ENCODE measurements at regions not wholly inside any gene's neighbourhood (a gene's known extent, or its start where the extent isn't known, plus 50 kb on each side); places are given as distances from the start of the nearest gene placed in this dataset.

DNA sequence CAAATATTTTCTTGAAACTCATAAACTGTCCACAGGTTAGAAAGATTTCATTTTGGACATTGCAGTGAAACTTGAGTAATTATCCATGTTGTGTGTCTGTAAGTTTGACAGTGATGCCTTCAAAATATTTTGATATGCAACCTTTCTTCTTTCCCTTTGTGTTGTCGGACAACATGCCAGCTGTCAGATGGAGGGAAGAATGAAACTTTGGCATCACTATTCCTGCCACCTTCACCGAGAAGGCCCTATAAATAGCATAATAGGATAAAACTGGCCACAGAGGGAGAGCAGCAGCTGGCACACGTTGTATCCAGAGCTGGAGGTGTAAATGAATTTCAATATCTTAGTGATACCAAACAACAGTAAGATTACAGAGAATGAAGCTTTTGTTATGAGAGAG, 436.7 kb upstream of the CFAP20DC start:
- Mint-ChIP-seq H3K4me1 (peaks cover 5% of the 10 kb centered on the region), H3K27ac (no peak overlapping the region), H3K36me3 (ENCODE audit: low read depth) (no peaks in the 10 kb centered on the region), H3K9me3 (no peaks in the 10 kb centered on the region), H3K27me3 (ENCODE audit: low read depth) (peaks cover 11% of the 10 kb centered on the region), H3K4me3 (no peak overlapping the region)
- TF ChIP-seq CTCF (IDR thresholded peaks at IDR 0.05; ENCODE audit: unreplicated experiment in 3 of 3), result no peak

DNA sequence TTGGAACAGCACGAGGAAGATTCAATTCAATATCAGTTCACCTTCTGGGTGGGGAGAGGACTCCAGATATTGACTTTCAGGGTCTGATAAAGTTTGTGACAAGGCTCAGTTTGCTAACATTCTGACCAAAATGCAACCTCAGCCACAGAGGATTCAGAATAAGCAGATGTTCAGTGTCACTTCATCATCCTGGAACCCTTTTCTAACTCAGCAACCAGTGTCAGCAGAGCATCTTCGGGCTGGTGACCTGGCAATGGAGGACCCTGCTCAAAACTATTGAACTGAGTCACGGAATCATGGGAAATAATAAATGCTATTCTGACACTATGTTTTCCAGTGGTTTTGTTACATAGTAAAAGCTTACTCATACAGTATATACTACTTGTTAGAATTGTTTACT, 433.4 kb upstream of the CFAP20DC start:
- H3K9me3 Mint-ChIP-seq, result no peaks in the 10 kb centered on the region
- H3K27ac Mint-ChIP-seq, result no peak overlapping the region
- no peak for TF ChIP-seq CTCF (IDR thresholded peaks at IDR 0.05; ENCODE audit: unreplicated experiment in 3 of 3)
- no peak overlapping the region for H3K4me3 Mint-ChIP-seq
- H3K27me3 Mint-ChIP-seq (ENCODE audit: low read depth), result peaks cover 8% of the 10 kb centered on the region
- no peaks in the 10 kb centered on the region for H3K36me3 Mint-ChIP-seq (ENCODE audit: low read depth)
- peaks cover 10% of the 10 kb centered on the region for H3K4me1 Mint-ChIP-seq

GRCh38 chr3:59482684-59483083, 432.9 kb upstream of the CFAP20DC start:
- Mint-ChIP-seq H3K9me3 (no peaks in the 10 kb centered on the region), H3K4me3 (no peak overlapping the region)
- TF ChIP-seq CTCF (IDR thresholded peaks at IDR 0.05; ENCODE audit: unreplicated experiment in 3 of 3), result no peak

DNA sequence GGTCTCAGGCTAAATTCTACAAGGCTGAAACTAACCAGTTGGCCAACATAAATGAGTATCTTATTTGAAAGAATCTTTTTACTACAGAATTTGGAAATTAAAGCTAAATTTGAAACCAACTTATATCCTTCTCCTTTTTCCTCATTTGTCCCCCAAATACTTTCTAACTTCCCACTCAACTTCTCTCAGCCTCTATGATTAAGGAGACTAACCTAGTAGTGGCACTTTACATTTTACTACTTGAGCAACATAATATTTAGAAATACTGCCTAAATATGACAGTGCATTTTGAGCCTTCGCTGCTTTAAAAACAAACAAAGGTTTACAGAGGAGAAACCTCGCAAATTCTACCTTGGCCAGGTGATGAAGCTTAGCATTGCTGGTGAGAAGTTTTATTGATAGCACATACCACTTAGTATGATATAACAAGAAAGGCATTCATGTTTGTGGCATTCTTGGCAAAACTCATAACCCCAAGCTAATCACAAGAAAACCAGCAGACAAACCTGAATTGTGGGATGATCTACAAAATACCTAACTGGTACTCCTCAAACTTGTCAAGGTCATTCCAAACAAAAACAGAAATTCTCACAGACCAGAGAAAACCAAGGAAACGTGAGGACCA, 432.1 kb upstream of the CFAP20DC start:
- Mint-ChIP-seq H3K36me3 (ENCODE audit: low read depth) (no peaks in the 10 kb centered on the region), H3K27me3 (ENCODE audit: low read depth) (peaks cover 8% of the 10 kb centered on the region), H3K9me3 (peaks cover 3% of the 10 kb centered on the region), H3K27ac (no peak overlapping the region), H3K4me3 (no peak overlapping the region), H3K4me1 (peaks cover 10% of the 10 kb centered on the region)
- TF ChIP-seq CTCF (IDR thresholded peaks at IDR 0.05; ENCODE audit: unreplicated experiment in 3 of 3), result no peak

More at GRCh38 chr3:59482684-59483083, 432.9 kb upstream of the CFAP20DC start:
- Mint-ChIP-seq H3K27ac (no peak overlapping the region), H3K27me3 (ENCODE audit: low read depth) (peaks cover 8% of the 10 kb centered on the region), H3K36me3 (ENCODE audit: low read depth) (no peaks in the 10 kb centered on the region), H3K4me1 (peaks cover 10% of the 10 kb centered on the region)

DNA sequence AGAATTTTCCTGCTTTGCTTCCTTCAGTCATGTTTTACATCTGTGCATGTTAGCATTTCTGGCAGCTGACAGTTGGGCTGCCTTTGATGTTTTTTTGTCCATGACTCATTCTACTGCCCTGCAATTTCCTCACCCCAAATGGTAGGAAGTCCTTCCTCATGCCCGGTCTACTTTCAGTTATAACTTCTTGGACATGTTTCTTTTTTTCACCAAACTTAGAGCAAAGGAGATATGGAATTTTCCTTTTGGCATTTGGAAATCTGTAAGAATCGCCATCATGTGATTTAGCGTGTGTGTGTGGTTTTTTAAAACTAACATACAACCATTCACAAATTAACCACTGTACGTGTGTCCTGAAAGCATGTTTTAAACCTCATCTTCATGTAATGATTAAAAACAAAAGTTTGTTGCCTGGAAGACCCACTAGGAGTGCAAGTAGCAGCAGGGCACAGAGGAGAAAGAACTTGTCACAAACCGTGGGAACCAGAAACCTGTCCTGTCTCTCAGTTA, 430.7 kb upstream of the CFAP20DC start:
- no peaks in the 10 kb centered on the region for H3K36me3 Mint-ChIP-seq (ENCODE audit: low read depth)
- no peak for TF ChIP-seq CTCF (IDR thresholded peaks at IDR 0.05; ENCODE audit: unreplicated experiment in 3 of 3)
- peaks cover 3% of the 10 kb centered on the region for H3K9me3 Mint-ChIP-seq
- peaks cover under 1% of the 10 kb centered on the region for H3K27me3 Mint-ChIP-seq (ENCODE audit: low read depth)
- H3K4me3 Mint-ChIP-seq, result no peak overlapping the region
- H3K4me1 Mint-ChIP-seq, result peaks cover 5% of the 10 kb centered on the region
- no peak overlapping the region for H3K27ac Mint-ChIP-seq

DNA sequence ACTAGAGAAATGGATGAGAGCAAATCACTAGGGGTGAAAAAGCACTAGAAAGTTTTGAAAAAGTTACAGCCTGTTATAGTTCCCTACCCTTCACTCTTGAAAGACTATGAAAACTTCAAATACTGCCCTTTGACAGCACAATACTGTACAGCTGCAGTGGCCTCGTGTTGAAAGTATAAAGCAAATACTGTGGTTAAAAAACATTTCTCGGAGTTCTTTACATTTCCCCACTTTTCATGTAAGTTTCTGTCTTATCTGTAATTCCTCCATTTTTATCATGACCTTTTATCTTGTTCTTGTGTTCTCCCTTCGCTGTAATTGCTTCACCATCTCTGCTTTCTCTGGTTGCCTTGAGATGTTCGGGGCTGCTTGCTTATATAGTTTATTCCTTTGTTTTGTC, 423.8 kb upstream of the CFAP20DC start:
- H3K27ac Mint-ChIP-seq, result no peak overlapping the region
- no peaks in the 10 kb centered on the region for H3K27me3 Mint-ChIP-seq (ENCODE audit: low read depth)
- no peaks in the 10 kb centered on the region for H3K4me1 Mint-ChIP-seq
- H3K36me3 Mint-ChIP-seq (ENCODE audit: low read depth), result no peaks in the 10 kb centered on the region
- H3K9me3 Mint-ChIP-seq, result peaks cover 18% of the 10 kb centered on the region
- H3K4me3 Mint-ChIP-seq, result no peak overlapping the region
- TF ChIP-seq CTCF (IDR thresholded peaks at IDR 0.05; ENCODE audit: unreplicated experiment in 3 of 3), result no peak

All from nephron (organoid).